ENCODE measurements at regions not wholly inside any gene's neighbourhood (a gene's known extent, or its start where the extent isn't known, plus 50 kb on each side); places are given as distances from the start of the nearest gene placed in this dataset.
"Not testable (repeated sequence)": the region's sequence is repeated elsewhere in the genome, so short reads cannot be mapped to it uniquely, and the experiment has no call there.

DNA sequence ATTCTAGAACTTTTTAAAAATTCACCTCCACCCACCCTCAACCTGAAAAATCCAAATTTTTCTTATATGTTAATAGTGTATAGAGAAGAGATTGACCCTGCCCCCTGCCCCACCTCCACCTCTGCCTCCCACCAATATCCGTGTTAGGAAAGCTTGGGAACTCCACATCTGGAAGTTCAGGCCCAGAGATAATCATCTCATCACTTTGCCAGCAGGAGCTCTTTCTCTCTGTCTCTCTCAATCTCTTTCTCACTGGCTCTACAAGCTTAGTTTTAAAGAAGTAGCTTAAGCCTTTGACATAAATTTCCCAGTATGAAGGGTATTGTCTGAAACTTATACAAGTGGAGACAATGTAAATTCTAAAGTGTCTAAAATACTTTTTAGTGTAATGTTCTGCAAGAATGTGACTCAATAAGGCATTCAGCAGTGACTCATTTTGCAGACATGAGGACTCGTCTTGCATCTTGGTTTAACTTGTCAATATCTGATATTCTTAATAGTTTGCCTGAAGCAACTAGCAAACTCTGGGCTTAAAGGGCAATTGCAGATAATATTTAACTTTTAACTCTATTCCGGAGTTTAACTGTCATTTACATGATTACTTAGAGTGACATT lies 299.8 kb upstream of the EPHA3 start:
- no peak for DNase-seq (ENCODE audit: low spot score)

DNA sequence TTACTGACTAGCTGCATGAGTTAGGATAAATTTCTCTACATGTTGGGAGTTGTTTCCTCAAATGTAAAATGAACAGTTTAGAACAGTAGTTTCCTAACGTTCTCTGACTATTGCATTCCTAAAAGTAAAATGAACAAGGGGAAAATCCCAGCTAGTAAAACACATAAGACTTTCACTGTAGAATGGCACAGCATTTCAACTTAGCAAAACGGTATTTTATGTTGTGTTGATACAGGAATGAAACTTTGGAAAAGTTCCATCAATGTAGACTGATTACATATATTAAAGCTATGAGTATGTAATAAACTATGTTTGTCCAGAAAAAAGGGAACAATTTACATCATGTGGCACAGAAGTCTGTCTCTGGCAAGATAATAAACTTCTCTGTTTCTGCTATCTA lies 297.4 kb upstream of the EPHA3 start:
- no peak for DNase-seq (ENCODE audit: low spot score)

DNA sequence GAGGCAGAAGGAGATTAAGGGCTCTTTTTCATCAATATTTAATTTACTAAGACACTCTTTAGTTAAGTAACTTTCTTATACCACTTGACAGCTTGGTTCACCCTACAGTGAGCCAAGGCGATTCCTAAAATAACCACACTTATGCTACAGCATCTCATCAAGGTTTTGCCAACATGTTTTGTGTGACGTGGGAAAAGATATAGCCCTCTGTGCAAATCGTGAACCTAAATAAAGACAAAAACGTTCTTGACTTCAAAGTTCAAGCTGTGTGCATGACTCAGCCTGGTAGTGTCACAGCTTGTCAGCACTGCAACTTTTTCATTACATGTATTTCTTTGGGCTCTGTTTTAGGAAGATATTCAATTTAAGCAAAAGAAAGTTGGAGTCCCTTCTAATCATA lies 297.0 kb upstream of the EPHA3 start:
- no peak for DNase-seq (ENCODE audit: low spot score)

DNA sequence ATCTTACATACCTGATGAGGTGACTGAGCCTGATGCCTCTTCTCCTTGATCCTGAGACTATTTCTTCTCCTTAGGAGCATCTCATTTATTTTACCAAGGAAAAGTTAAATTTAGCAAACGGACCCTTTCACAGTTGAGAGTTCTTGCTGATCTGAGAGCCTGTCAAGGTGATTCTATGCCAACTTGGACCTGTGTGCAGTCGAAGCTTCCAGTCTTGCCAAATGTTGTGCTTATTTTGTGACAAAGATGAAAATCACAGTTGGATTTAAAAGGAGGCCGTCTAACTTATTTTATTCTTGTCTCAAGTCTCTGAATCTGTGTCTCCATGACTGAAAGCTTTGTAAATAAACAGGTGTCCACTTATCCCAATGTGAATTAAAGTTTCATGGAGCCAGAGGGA lies 296.3 kb upstream of the EPHA3 start:
- no peak for DNase-seq (ENCODE audit: low spot score)

DNA sequence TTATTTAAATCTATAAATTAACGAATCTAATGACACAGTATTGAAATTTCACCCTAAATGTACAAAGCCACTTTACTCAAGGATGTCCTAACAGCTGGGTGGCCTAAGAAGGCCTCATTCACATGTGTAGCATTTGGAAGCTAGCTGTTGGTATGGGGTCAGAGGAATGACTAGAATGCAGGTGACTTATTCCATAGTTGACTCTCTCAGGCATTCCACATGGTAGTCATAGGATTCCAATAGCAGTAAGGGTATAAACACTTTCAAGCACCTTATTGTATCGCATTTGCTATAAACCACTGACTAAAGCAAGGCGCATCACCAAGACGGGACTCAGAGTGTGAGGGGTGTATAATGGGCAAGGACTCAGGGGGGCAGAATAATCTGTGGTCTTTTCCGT lies 294.8 kb upstream of the EPHA3 start:
- DNase-seq (ENCODE audit: low spot score): no peak

DNA sequence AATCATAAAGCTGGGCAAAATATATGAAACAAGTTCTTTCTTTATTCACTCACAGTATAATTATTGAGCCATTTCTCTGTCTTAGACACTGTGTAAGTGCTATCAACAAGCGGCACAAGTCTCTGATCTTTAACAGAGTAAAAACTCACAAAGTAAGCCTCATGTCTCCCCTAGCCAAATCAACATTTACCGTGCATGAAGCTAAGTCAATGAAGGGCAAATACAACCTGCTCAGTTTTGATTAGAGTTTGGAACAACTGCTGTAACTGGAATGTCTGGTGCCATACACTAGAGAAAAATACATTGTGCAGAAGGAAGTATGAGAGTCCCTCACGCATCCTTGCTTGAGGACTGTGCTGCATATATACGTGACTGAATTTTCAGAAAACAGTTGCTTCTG lies 291.0 kb upstream of the EPHA3 start:
- DNase-seq (ENCODE audit: low spot score): no peak

DNA sequence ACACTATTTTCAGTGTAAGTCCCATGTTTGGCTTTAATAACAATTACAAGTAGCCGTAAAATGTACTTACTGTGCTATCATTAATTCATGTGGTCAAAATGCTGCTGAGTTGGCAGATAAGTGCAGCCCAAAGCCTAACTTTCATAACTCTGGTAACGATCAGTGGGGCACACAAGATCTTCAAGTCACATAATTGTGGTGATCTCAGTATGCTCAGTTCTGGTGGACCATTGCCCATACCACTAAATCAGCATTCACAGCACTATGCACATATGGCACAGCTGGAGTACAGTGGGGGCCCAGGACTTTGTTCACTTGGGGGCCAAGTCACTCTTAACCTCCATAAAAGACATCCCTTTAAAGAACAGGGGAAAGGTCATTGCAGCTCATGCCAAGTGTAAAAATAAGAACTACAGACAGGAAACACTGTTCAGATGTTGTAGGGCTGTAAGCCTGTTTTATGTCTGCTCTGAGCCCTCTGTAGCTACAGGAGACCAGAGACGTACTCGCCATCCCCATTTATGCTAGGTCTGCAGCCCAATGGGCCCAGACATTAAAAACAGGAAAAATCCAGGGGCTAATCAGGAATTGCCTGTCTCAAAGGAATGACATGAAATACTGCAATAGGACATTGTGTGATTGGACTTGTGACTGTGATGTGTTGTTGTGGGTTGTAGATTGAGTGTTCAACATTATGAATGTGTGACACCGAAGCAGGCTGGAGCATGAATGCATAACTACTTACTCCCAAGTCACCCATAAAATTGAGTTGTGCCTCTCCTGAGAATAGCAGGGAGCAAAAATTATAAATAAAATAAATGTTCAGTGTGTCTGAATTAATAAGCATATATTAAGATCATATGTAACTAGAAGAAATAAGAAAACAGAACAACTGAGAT lies 282.5 kb upstream of the EPHA3 start:
- no peak for DNase-seq (ENCODE audit: low spot score)

DNA sequence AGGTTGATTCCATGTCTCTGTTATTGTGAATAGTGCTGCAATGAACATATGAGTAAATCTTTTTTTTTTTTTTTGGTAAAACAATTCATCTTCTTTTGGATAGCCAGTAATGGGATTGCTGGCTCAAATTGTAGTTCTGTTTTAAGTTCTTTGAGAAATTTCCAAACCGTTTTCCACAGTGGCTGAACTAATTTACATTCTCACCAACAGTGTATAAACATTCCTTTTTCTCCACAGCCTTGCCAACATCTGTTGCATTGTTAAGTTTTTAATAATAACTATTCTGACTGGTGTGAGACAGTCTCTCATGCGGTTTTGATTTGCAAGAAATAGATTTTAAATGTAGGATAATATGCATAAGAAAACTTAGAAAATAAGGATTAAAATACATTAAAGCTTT lies 279.0 kb upstream of the EPHA3 start:
- DNase-seq (ENCODE audit: low spot score): no peak

DNA sequence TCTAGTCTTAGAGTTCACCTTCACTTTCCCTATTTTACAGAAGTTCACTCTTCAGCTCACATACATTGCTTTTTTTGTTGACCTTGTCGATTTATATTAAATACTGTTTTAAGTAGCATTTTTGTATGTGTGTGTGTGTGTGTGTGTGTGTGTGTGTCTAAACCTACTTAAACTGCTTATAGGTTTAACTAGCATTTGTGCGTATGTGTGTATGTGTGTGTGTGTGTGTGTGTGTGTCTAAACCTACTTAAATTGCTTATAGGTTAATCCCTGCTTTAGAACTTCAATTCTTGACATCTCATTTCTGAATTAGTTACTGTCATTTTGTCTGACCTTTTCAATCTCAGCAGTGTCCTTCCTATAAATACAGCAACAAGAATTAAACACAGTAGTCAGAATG lies 254.8 kb upstream of the EPHA3 start:
- no peak for DNase-seq (ENCODE audit: low spot score)

DNA sequence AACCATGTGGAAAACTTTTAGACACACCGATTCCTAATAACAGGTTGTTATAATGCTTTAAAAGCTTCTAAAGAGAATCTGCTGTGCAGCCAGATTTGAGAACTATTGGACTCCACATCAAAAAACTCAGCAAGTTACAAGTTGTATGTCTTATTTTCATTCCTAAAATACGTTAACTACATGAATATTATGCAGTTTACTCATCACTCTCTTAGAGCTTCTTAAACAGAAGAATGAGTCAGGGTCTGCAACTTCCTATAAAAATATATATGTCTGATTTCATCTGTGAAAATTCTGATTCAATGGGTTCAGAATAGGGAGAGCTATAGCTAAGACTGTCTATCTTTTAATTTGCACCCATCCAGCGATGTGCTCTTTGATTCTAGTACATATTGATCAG lies 244.2 kb upstream of the EPHA3 start:
- DNase-seq (ENCODE audit: low spot score): no peak

DNA sequence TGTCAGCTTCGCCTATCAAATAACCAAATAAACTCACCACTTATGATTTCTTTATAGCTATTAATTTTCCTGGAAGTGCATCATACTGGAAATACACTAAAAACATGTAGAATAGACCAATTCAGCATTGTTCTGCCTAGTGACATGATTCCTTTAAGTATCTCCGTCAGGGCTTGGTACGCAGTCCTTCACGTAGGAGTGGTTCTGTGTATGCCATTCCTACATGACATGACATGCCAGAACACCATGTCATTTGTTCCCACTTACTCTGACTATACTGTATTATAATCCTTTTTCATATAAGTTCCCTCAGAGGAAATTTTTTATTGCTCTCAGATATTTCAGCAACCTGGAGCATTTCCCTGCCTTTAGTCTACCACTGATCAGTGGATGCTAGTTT lies 230.7 kb upstream of the EPHA3 start:
- DNase-seq (ENCODE audit: low spot score): no peak

DNA sequence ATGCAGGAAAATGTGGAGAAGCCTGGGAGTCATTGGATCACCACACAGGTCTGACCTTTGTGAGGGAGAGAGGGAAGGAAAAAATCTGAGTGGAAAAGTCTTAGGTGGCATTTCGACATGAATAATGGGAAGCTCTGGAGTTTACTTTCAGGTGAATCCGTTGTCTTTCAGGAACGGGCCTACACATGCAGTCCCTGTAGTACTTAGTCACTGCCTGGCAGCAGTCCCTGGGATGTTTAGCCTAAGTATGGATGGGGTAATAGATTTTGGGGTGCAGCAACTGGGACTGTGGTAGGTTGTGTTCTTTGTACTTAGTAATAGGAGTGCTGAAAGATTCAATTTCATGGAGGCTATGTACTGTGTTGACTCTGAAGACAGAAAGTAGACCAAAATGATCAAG lies 227.5 kb upstream of the EPHA3 start:
- no peak for DNase-seq (ENCODE audit: low spot score)

DNA sequence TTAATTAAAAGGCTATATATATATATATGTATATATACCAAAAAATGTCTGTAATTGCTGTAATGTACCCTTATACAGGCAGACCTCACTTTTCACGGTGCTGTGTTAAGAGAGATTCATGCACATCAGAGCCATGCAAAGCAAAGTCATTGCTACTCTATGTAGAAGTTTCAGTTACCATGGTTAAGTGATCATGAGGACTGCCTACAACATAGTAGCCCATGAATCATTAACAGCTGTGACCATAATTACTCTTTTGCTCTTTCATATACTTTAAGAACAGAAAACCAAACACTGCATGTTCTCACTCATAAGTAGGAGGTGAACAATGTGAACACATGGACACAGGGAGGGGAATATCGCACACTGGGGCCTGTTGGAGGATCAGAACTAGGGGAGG lies 225.3 kb upstream of the EPHA3 start:
- no peak for DNase-seq (ENCODE audit: low spot score)

DNA sequence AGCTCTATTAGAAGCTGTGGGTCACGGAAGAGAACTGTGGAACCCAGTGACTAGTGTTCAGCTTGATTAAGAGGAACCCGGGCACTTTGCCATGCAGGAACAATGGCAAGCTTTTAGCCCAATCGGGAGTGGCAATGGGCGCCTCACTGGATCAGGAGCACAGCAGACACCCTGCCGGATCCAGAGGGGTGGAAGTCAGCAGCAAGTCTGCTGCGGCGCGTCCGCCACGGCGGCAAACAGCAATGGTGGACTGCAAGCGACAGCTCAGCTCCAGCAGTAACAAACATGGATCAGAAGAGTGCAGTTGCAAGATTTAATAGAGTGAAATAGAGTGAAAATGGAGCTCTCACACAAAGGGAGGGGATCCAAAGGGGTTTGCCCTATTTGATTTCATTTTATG lies 220.8 kb upstream of the EPHA3 start:
- not testable (repeated sequence) for DNase-seq (ENCODE audit: low spot score)

DNA sequence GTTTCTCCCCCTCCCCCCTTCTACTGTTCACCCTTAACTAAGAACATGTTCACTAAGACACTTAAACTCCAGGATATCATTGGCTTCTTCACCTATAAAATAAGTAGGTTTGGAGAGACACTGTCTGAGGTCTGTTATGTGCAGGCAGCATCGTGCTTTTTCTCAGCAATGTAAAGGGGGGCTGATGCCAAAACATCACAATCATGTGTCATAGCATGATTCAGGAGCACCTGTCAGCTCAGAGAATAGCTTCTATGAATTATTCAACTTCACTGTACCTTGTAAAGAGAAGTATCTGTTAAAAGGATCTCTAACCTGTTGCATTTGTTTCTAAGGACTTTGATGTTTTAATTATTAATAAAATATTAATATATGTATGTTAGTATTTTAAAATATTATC lies 211.4 kb upstream of the EPHA3 start:
- DNase-seq (ENCODE audit: low spot score): no peak

DNA sequence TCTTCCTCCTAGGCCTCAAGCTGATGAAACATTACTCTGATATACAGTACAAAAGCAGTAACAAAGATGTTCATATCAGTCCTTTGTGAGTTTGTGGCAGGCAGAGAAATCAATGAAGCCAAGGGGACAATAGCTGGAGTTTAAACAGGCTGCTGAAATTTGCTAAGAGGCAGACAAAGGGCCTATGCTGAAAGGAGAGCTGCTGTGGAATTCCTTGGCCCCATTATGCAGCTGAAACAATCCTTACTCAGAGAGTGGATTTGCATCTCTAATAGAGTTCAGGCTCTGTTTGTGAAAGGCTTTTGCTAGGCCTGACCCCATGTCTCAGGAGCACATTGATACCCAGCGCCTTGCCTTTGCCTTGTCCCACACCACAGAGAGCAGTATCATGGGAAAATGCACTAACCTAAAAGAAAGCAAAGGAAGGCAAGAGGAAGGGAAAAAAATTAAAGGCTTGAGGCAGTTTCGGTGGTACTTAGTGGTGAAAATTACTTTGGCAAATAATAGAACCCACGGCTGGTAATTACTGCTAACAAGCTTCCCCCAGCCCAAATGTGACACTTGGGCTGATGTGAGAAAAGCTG lies 195.0 kb upstream of the EPHA3 start:
- DNase-seq (ENCODE audit: low spot score): no peak

DNA sequence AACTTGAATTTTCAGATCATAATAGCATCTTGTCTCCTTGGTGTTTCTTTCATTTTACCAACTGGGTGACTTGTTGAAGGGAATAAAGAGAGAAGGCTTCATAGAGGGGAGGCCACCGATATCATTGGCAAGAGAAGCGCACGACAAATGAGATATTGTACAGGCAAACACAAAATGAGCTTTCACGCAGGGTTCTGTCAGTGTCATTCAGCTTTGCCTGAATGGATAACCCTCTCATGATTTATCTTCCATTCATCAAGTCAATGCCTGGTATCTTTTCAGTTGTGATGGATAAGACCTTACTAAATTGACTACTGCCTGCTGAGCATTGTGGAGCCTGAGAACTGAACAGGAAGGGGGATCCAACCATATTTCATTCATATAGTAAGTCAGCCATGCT lies 188.6 kb upstream of the EPHA3 start:
- DNase-seq (ENCODE audit: low spot score): no peak

DNA sequence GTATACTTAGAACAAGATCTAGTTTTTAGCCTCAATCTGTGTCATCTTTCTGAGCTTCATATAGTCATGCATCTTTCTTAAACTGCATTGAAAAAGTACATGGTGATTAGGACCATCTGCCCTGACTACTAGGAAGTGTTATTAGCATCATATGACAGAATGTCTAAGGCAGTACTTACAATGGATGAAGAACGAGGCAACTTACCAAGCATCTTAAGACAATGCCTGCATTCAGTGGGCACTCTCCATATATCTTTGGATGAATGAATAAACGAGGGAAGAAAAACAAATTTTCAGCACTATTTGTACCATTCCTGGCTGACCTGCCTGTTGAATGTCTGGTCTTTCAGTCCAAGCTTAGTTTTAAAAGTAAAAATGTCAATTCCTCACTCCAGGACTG lies 185.4 kb upstream of the EPHA3 start:
- DNase-seq (ENCODE audit: low spot score): no peak

DNA sequence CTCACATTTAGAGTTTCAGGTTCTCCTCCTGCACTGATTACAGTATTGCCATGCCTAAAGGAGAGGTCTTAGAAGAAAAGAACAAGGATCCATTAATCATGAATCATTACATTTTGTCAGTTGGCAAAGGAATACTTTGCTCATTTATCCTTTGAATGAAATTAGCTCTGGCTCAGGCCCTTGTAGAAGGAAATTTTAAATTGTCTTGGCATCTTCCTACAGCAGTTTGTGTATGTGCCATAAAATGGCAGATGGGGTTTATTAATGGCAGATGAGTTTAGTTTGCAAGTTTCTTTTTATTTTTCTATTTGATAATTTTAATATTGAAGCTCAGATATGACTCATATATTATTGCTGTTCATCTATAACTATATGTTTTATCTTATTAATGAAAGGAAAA lies 181.2 kb upstream of the EPHA3 start:
- DNase-seq (ENCODE audit: low spot score): no peak

DNA sequence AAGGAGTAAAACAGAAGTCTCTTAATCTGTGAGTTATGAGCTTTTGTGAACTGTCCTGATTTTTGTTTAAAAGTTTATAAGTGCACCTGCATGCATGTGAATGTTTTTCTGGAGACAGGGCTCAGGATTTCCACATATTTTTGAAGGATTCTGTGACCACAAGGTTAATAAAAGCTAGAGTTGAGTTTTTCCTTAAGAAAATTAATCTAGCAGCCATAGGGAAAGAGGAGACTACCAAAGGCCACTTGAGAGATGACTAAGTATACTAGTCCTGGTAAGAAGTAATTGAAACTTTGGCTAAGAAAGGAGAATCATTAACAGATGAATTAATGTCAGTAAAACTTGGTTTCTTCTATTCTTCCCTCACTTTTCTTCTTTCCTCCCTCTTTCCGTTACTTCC lies 176.8 kb upstream of the EPHA3 start:
- DNase-seq (ENCODE audit: low spot score): no peak

DNA sequence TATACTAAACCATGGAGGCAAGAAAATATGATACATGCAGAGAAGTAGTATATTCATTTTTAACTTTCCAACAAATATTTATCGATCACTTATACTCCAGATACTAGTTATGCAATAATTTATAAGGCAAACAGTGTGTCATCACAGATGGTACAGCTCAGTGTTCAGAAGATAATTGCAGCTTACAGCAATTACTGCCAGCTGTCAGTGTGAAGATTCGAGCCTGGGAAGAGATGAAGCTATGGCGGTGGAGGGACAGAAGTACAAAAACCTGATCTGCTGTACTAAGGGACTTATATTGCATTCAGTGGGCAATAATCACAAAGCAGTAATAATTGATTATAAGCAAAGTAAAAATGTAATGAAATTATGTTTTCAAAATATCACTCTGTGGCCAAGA lies 170.6 kb upstream of the EPHA3 start:
- DNase-seq (ENCODE audit: low spot score): no peak

DNA sequence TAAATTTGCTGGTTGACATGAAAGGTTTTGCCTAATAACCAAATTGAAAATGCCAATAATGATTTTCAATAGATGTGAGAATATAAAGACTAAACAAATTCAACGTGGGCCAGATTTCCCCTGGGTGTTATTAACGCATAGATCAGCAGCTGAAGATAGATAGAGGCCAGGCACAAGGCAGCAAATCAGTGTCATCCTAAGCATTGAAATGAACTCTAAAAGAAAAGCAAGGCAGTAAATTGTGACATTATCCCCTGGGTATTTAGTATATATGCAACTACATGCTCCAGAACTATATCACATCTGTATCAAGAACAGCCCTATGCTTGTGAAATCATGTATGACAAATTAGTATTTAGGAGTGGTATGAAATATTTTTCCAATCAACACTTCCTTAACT lies 167.1 kb upstream of the EPHA3 start:
- DNase-seq (ENCODE audit: low spot score): no peak

DNA sequence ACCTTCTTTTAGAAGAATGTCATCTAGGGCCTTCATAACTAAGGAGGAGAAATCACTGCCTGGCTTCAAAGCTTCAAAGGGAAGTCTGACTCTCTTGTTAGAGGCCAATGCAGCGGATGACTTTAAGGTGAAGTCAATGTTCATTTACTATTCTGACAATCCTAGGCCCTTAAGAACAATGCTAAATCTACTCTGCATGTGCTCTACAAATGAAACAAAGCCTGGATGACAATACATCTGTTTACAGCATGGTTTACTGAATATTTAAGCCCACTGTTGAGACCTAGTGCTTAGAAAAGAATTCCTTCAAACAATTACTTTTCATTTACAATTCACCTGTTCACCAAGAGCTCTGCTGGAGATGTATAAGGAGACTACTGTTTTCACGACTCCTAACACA lies 160.4 kb upstream of the EPHA3 start:
- no peak for DNase-seq (ENCODE audit: low spot score)

DNA sequence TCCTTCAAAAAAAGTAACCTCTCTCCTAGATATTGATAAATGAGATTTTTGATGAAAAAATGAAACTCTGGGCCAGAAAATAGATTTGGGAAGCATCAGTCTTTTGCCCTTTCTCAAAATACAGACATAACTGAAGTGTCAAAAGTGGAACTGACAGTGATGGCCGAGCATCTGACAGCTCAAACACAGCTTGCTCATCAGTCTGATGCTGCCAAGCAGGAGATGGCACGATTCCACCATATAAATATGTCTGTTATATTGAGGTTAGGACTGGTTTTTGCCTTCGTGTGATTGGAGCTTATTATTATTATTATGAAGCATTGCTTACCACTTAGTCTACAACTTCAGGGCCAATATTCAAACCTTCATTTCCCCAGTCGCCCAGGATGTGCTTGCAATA lies 152.6 kb upstream of the EPHA3 start:
- DNase-seq (ENCODE audit: low spot score): no peak
